GF-D8 (cell line): ENCODE measurements at regions not wholly inside any gene's neighbourhood (a gene's known extent, or its start where the extent isn't known, plus 50 kb on each side); places are given as distances from the start of the nearest gene placed in this dataset.
"Not testable (repeated sequence)": the region's sequence is repeated elsewhere in the genome, so short reads cannot be mapped to it uniquely, and the experiment has no call there.

Experiments used
- DNase-seq: peaks from one replicate; lab custom pipeline; 2025; lab: John Stamatoyannopoulos, UW

GRCh38 chrX:113353134-113353533 lies 512.5 kb upstream of the AMOT start:
- DNase-seq = no peak

DNA sequence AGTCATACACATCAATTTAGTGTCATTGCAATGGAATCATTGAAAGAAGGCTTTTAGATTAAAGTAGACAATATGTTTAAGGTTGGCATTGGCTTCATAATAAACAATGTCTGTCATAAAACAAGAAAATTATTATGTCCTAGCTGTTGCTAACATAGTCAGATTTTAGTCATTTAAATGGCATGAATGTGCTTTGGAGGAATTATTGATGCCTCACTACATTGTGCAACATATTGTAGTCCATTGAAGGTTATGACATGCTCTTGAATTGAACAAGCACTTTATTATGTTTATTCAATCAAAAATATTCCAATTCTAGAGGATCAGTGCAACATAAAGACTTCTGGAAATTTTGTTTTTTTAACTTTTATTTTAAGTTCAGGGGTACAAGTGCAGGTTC lies 489.8 kb upstream of the AMOT start:
- DNase-seq = no peak

DNA sequence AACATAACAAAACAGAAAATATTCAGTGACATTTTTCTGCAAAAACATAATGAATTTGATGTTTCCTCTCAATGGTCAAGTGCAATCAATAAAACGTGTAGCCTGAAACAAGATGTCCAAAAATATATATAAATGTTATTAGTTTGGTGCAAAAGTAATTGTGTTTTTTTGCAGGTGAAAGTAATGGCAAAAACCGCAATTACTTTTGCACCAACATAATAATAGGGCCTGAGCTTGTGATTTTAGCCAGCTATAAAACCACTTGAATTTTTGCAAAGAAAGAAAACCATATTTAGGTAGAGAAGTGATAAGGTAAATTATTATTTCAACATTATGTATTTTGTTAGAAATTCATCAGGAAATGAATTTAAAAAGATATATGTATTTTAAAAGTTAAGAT lies 475.3 kb upstream of the AMOT start:
- no peak for DNase-seq

DNA sequence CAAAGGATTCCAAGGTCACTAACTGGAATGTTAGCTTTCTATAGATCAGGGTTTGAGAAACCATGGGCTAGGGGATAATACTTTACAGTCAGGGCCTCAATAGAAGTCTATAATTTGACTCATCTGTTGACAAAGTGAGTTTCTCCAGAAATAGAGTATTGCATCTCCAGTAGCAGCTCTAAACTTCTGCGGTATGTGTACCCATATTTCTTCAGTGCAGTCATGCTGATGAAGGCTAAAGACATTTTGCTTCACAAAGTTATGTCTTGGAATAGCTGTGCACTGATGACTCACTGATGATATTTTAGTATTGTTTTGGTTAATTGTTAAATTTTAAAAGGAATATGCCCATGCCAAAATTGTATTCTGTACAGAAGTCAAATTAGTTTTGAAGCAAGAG lies 464.9 kb upstream of the AMOT start:
- DNase-seq = no peak

DNA sequence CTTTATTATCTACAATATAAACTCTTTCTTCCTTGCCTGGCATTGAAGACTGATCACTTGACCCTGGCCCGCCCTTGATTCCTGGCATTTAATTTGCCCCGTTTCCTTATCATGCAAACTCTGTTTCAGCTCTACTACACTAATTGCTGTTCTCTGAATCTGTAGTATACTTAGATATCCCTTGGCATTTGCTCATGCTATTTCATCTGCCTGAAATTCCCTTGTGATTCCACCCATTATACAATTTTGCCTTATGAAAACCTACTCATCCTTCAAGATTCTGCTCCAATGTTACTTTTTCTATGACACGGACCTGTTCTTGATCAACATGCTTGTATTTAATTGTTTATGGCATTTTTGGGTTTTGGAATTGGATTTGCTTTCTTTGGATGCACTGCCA lies 459.9 kb upstream of the AMOT start:
- DNase-seq = no peak

DNA sequence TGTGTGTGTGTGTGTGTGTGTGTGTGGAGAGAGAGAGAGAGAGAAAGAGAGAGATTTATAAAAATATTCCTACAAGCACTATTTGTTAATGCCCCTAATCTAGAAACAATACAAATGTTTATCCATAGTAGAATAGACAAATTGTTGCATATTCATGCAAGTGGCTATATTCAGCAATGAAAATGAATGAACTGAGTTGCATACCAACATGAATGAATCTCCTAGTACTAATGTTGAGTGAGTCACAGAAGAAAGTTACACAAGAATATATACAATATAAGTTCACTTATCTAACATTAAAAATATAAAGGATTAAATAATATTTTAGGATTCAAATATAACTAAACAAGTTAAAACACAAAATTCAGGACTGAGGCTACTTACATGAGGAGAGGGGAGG lies 456.8 kb upstream of the AMOT start:
- DNase-seq = no peak

GRCh38 chrX:113289503-113289902 lies 448.9 kb upstream of the AMOT start:
- no peak for DNase-seq

GRCh38 chrX:113287761-113288160 lies 447.1 kb upstream of the AMOT start:
- no peak for DNase-seq

- DNase-seq = no peak
Observed at GRCh38 chrX:113275804-113276203, 435.2 kb upstream of the AMOT start.

- no peak for DNase-seq
Observed at GRCh38 chrX:113274791-113275190, 434.2 kb upstream of the AMOT start.

DNA sequence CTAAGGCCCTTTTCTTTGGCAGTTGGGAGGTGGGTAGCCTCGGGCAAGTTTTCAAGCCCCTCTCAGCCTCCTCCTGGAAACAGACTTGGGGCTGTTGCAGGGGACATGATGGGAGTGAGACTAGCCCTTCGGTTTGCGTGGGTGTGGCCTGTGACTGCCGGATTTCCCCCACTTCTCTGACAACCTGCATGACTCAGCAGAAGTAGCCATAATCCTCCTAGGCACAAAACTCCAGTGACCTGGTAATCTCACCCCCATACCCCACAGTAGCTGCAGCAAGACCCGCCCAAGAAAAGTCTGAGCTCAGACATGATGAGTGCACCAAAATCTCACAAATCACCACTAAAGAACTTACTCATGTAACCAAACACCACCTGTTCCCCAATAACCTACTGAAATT lies 433.7 kb upstream of the AMOT start:
- no peak for DNase-seq

- DNase-seq = no peak
Observed at GRCh38 chrX:113269203-113269602, 428.6 kb upstream of the AMOT start.

GRCh38 chrX:113260474-113260873 lies 419.8 kb upstream of the AMOT start:
- no peak for DNase-seq

GRCh38 chrX:113222305-113222704 lies 381.7 kb upstream of the AMOT start:
- DNase-seq = no peak

DNA sequence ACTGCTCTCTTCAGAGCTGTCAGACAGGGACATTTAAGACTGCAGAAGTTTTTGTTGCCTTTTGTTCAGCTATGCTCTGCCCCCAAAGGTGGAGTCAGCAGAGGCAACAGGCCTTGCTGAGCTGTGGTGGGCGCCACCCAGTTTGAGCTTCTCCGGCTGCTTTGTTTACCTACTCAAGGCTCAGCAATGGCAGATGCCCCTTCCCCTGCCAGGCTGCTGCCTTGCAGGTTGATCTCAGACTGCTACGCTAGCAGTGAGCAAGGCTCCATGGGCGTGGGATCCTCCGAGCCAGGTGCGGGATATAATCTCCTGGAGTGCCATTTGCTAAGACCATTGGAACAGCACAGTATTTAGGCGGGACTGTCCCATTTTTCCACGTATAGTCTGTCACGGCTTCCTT lies 371.4 kb upstream of the AMOT start:
- DNase-seq = no peak

- no peak for DNase-seq
Observed at GRCh38 chrX:113202601-113203000, 362.0 kb upstream of the AMOT start.

GRCh38 chrX:113195949-113196348 lies 355.3 kb upstream of the AMOT start:
- DNase-seq = no peak

GRCh38 chrX:113192418-113192817 lies 351.8 kb upstream of the AMOT start:
- DNase-seq = no peak

GRCh38 chrX:113157496-113157895 lies 316.9 kb upstream of the AMOT start:
- DNase-seq = no peak

DNA sequence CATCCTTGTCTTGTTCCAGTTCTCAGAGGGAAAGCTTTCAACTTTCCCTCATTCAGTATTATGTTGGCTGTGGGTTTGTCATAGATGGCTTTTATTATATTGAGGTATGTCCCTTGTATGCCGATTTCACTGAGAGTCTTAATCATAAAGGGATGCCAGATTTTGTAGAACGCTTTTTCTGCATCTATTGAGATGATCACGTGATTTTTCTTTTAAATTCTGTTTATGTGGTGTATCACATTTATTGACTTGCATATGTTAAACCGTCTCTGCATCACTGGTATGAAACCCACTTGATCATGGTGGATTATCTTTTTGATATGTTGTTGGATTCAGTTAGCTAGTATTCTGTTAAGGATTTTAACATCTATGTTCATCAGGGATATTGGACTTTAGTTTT lies 313.7 kb upstream of the AMOT start:
- not testable (repeated sequence) for DNase-seq

GRCh38 chrX:113136836-113137235 lies 296.2 kb upstream of the AMOT start:
- no peak for DNase-seq

GRCh38 chrX:113133316-113133715 lies 292.7 kb upstream of the AMOT start:
- no peak for DNase-seq

- no peak for DNase-seq
Observed at GRCh38 chrX:113124693-113125092, 284.1 kb upstream of the AMOT start.

DNA sequence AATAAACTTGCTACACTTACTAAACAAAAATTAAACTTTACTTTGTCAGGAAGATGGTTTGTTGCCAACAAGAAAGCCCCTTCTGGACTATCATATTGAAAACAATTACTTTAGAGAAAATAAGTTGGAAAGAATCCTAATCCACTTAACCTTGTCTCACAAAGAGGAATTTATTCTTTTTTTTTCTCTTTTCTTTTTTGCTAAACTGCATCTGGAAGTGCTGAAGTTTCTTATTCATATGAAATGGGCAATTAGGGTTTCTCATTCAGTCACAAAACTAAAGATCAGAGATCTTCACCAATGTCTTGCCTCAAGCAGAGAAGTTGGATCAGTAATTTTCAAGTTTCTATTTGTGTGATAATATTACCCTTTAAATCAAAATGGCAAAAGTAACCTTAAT lies 234.9 kb upstream of the AMOT start:
- DNase-seq = no peak

DNA sequence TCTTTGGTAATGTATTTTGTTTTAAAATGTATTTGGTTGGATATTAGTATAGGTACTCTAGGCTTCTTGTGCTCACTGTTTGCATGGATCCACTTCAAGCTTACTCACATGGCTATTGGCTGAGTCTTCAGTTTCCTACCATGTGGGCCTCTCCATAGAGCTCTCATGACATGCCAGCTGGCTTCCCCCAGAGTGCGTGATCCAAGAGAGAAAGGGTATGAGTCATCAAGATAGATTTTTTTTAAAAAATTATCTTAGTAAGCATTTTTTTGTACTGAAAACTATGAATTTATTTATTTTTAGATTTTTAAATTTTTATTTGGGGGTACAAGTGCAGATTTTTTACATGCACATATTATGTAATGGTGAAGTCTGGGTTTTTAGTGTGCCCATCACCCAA lies 219.1 kb upstream of the AMOT start:
- no peak for DNase-seq
